ENCODE measurements at regions not wholly inside any gene's neighbourhood (a gene's known extent, or its start where the extent isn't known, plus 50 kb on each side); places are given as distances from the start of the nearest gene placed in this dataset.

GRCh38 chr2:18924886-18925285, 335.5 kb upstream of the NT5C1B start:
- peak; percentile 86 for DNase-seq (ENCODE audit: low read depth)
- Histone ChIP-seq H3K4me1 (ENCODE audit: control insufficient read depth, insufficient read depth, low read length) (peaks cover 40% of the 10 kb centered on the region), H3K27me3 (replicated peaks; ENCODE audit: control insufficient read depth, insufficient read depth, low read length) (no peaks in the 10 kb centered on the region), H3K4me3 (ENCODE audit: low read length) (no peak overlapping the region), H3K36me3 (ENCODE audit: control insufficient read depth, insufficient read depth, low read length, severe bottlenecking) (no peaks in the 10 kb centered on the region), H3K9me3 (ENCODE audit: control insufficient read depth, low read length) (no peaks in the 10 kb centered on the region), H3K9ac (ENCODE audit: low read length) (peak overlapping the region; percentile 55)

GRCh38 chr2:18924386-18924785, 335.0 kb upstream of the NT5C1B start:
- H3K36me3 ChIP-seq (ENCODE audit: control insufficient read depth, insufficient read depth, low read length, severe bottlenecking), result no peaks in the 10 kb centered on the region
- H3K4me3 ChIP-seq (ENCODE audit: low read length), result no peak overlapping the region
- H3K27me3 ChIP-seq (replicated peaks; ENCODE audit: control insufficient read depth, insufficient read depth, low read length), result no peaks in the 10 kb centered on the region
- DNase-seq (ENCODE audit: low read depth), result no peak
- H3K4me1 ChIP-seq (ENCODE audit: control insufficient read depth, insufficient read depth, low read length), result peaks cover 40% of the 10 kb centered on the region
- H3K9ac ChIP-seq (ENCODE audit: low read length), result no peak overlapping the region
- H3K9me3 ChIP-seq (ENCODE audit: control insufficient read depth, low read length), result no peaks in the 10 kb centered on the region

GRCh38 chr2:18922276-18922675, 332.9 kb upstream of the NT5C1B start:
- H3K4me3 ChIP-seq (ENCODE audit: low read length), result no peak overlapping the region
- H3K4me1 ChIP-seq (ENCODE audit: control insufficient read depth, insufficient read depth, low read length), result peaks cover 30% of the 10 kb centered on the region
- no peaks in the 10 kb centered on the region for H3K9me3 ChIP-seq (ENCODE audit: control insufficient read depth, low read length)
- H3K36me3 ChIP-seq (ENCODE audit: control insufficient read depth, insufficient read depth, low read length, severe bottlenecking), result no peaks in the 10 kb centered on the region
- H3K27me3 ChIP-seq (replicated peaks; ENCODE audit: control insufficient read depth, insufficient read depth, low read length), result no peaks in the 10 kb centered on the region
- H3K9ac ChIP-seq (ENCODE audit: low read length), result no peak overlapping the region
- peak; percentile 17 for DNase-seq (ENCODE audit: low read depth)

GRCh38 chr2:18918280-18918679, 328.9 kb upstream of the NT5C1B start:
- Histone ChIP-seq H3K36me3 (ENCODE audit: control insufficient read depth, insufficient read depth, low read length, severe bottlenecking) (no peaks in the 10 kb centered on the region), H3K9me3 (ENCODE audit: control insufficient read depth, low read length) (no peaks in the 10 kb centered on the region), H3K4me1 (ENCODE audit: control insufficient read depth, insufficient read depth, low read length) (no peaks in the 10 kb centered on the region), H3K9ac (ENCODE audit: low read length) (no peak overlapping the region), H3K4me3 (ENCODE audit: low read length) (no peak overlapping the region), H3K27me3 (replicated peaks; ENCODE audit: control insufficient read depth, insufficient read depth, low read length) (no peaks in the 10 kb centered on the region)
- no peak for DNase-seq (ENCODE audit: low read depth)

- no peak overlapping the region for H3K4me3 ChIP-seq (ENCODE audit: low read length)
Observed at GRCh38 chr2:18915227-18915626, 325.9 kb upstream of the NT5C1B start.

GRCh38 chr2:18913512-18913911, 324.1 kb upstream of the NT5C1B start:
- Histone ChIP-seq H3K9me3 (ENCODE audit: control insufficient read depth, low read length) (no peaks in the 10 kb centered on the region), H3K9ac (ENCODE audit: low read length) (no peak overlapping the region), H3K36me3 (ENCODE audit: control insufficient read depth, insufficient read depth, low read length, severe bottlenecking) (no peaks in the 10 kb centered on the region), H3K4me3 (ENCODE audit: low read length) (no peak overlapping the region), H3K4me1 (ENCODE audit: control insufficient read depth, insufficient read depth, low read length) (peaks cover 20% of the 10 kb centered on the region), H3K27me3 (replicated peaks; ENCODE audit: control insufficient read depth, insufficient read depth, low read length) (no peaks in the 10 kb centered on the region)
- DNase-seq (ENCODE audit: low read depth), result no peak

More at GRCh38 chr2:18915227-18915626, 325.9 kb upstream of the NT5C1B start:
- DNase-seq (ENCODE audit: low read depth), result no peak
- Histone ChIP-seq H3K4me1 (ENCODE audit: control insufficient read depth, insufficient read depth, low read length) (peaks cover 20% of the 10 kb centered on the region), H3K9ac (ENCODE audit: low read length) (no peak overlapping the region), H3K36me3 (ENCODE audit: control insufficient read depth, insufficient read depth, low read length, severe bottlenecking) (no peaks in the 10 kb centered on the region), H3K27me3 (replicated peaks; ENCODE audit: control insufficient read depth, insufficient read depth, low read length) (no peaks in the 10 kb centered on the region), H3K9me3 (ENCODE audit: control insufficient read depth, low read length) (no peaks in the 10 kb centered on the region)

- H3K36me3 ChIP-seq (ENCODE audit: control insufficient read depth, insufficient read depth, low read length, severe bottlenecking), result no peaks in the 10 kb centered on the region
- no peak overlapping the region for H3K4me3 ChIP-seq (ENCODE audit: low read length)
- peaks cover 20% of the 10 kb centered on the region for H3K4me1 ChIP-seq (ENCODE audit: control insufficient read depth, insufficient read depth, low read length)
- DNase-seq (ENCODE audit: low read depth), result no peak
- H3K9ac ChIP-seq (ENCODE audit: low read length), result no peak overlapping the region
- no peaks in the 10 kb centered on the region for H3K9me3 ChIP-seq (ENCODE audit: control insufficient read depth, low read length)
- H3K27me3 ChIP-seq (replicated peaks; ENCODE audit: control insufficient read depth, insufficient read depth, low read length), result no peaks in the 10 kb centered on the region
Observed at GRCh38 chr2:18912225-18912888, 323.0 kb upstream of the NT5C1B start.

- Histone ChIP-seq H3K9me3 (ENCODE audit: control insufficient read depth, low read length) (no peaks in the 10 kb centered on the region), H3K9ac (ENCODE audit: low read length) (peak overlapping the region; percentile 73), H3K27me3 (replicated peaks; ENCODE audit: control insufficient read depth, insufficient read depth, low read length) (no peaks in the 10 kb centered on the region), H3K4me3 (ENCODE audit: low read length) (peak overlapping the region; percentile 43), H3K36me3 (ENCODE audit: control insufficient read depth, insufficient read depth, low read length, severe bottlenecking) (no peaks in the 10 kb centered on the region), H3K4me1 (ENCODE audit: control insufficient read depth, insufficient read depth, low read length) (peaks cover 20% of the 10 kb centered on the region)
- no peak for DNase-seq (ENCODE audit: low read depth)
Observed at GRCh38 chr2:18911416-18911815, 322.0 kb upstream of the NT5C1B start.

GRCh38 chr2:18910843-18911242, 321.5 kb upstream of the NT5C1B start:
- H3K27me3 ChIP-seq (replicated peaks; ENCODE audit: control insufficient read depth, insufficient read depth, low read length), result no peaks in the 10 kb centered on the region
- peaks cover 4% of the 10 kb centered on the region for H3K9me3 ChIP-seq (ENCODE audit: control insufficient read depth, low read length)
- H3K9ac ChIP-seq (ENCODE audit: low read length), result peak overlapping the region; percentile 73
- peak overlapping the region; percentile 43 for H3K4me3 ChIP-seq (ENCODE audit: low read length)
- peaks cover 20% of the 10 kb centered on the region for H3K4me1 ChIP-seq (ENCODE audit: control insufficient read depth, insufficient read depth, low read length)
- peak; percentile 65 for DNase-seq (ENCODE audit: low read depth)
- H3K36me3 ChIP-seq (ENCODE audit: control insufficient read depth, insufficient read depth, low read length, severe bottlenecking), result no peaks in the 10 kb centered on the region

GRCh38 chr2:18907937-18908336, 318.6 kb upstream of the NT5C1B start:
- no peaks in the 10 kb centered on the region for H3K36me3 ChIP-seq (ENCODE audit: control insufficient read depth, insufficient read depth, low read length, severe bottlenecking)
- H3K27me3 ChIP-seq (replicated peaks; ENCODE audit: control insufficient read depth, insufficient read depth, low read length), result no peaks in the 10 kb centered on the region
- DNase-seq (ENCODE audit: low read depth), result no peak
- peaks cover 5% of the 10 kb centered on the region for H3K9me3 ChIP-seq (ENCODE audit: control insufficient read depth, low read length)
- peaks cover 20% of the 10 kb centered on the region for H3K4me1 ChIP-seq (ENCODE audit: control insufficient read depth, insufficient read depth, low read length)
- no peak overlapping the region for H3K4me3 ChIP-seq (ENCODE audit: low read length)
- no peak overlapping the region for H3K9ac ChIP-seq (ENCODE audit: low read length)

- no peaks in the 10 kb centered on the region for H3K27me3 ChIP-seq (replicated peaks; ENCODE audit: control insufficient read depth, insufficient read depth, low read length)
Observed at GRCh38 chr2:18907508-18907907, 318.1 kb upstream of the NT5C1B start.

GRCh38 chr2:18903750-18904149, 314.4 kb upstream of the NT5C1B start:
- Histone ChIP-seq H3K9ac (ENCODE audit: low read length) (no peak overlapping the region), H3K4me1 (ENCODE audit: control insufficient read depth, insufficient read depth, low read length) (peaks cover 36% of the 10 kb centered on the region), H3K4me3 (ENCODE audit: low read length) (no peak overlapping the region), H3K9me3 (ENCODE audit: control insufficient read depth, low read length) (peaks cover 5% of the 10 kb centered on the region), H3K36me3 (ENCODE audit: control insufficient read depth, insufficient read depth, low read length, severe bottlenecking) (no peaks in the 10 kb centered on the region), H3K27me3 (replicated peaks; ENCODE audit: control insufficient read depth, insufficient read depth, low read length) (no peaks in the 10 kb centered on the region)
- no peak for DNase-seq (ENCODE audit: low read depth)

More at GRCh38 chr2:18907508-18907907, 318.1 kb upstream of the NT5C1B start:
- H3K4me3 ChIP-seq (ENCODE audit: low read length), result no peak overlapping the region
- no peak overlapping the region for H3K9ac ChIP-seq (ENCODE audit: low read length)
- no peak for DNase-seq (ENCODE audit: low read depth)
- peaks cover 5% of the 10 kb centered on the region for H3K9me3 ChIP-seq (ENCODE audit: control insufficient read depth, low read length)
- H3K4me1 ChIP-seq (ENCODE audit: control insufficient read depth, insufficient read depth, low read length), result peaks cover 18% of the 10 kb centered on the region
- no peaks in the 10 kb centered on the region for H3K36me3 ChIP-seq (ENCODE audit: control insufficient read depth, insufficient read depth, low read length, severe bottlenecking)

All from adipocyte (in vitro differentiated cells).